Heart right ventricle (tissue), 16 donors: ENCODE measurements at regions not wholly inside any gene's neighbourhood (a gene's known extent, or its start where the extent isn't known, plus 50 kb on each side); places are given as distances from the start of the nearest gene placed in this dataset.

ENCODE experiments used
- ATAC-seq, 8 donors: fragments of 200-7000 bp; cut with Tn5 transposase; one replicate each; pipeline ENCODE4 v1.9.1; 2020; ENCODE audit warnings: mild to moderate bottlenecking in 8 of 8, moderate library complexity in 8 of 8, moderate number of reproducible peaks in 1 of 8
- DNase-seq, 2 donors: peaks; one replicate each; pipeline ENCODE4 v3.0.0-alpha.2; 2020
- H3K27ac ChIP-seq, 10 donors: fragments of 200-600 bp; sonication (generic) in 2 of 10; one replicate each; pipeline versions ENCODE4 v1.5.0 to v1.8.0; 2020 to 2022; ENCODE audit warnings: mild to moderate bottlenecking in 3 of 10
- H3K27me3 ChIP-seq, 7 donors: fragments of 200-600 bp; one replicate each; pipeline ENCODE4 v1.8.0; 2021 to 2022; ENCODE audit warnings: mild to moderate bottlenecking in 2 of 7
- H3K36me3 ChIP-seq, 9 donors: fragments of 200-600 bp; sonication (generic) in 1 of 9; one replicate each; pipeline versions ENCODE4 v1.5.0 to v1.8.0; 2020 to 2022; ENCODE audit warnings: mild to moderate bottlenecking in 2 of 9
- H3K4me1 ChIP-seq, 9 donors: fragments of 200-600 bp; sonication (generic) in 1 of 9; one replicate each; pipeline versions ENCODE4 v1.5.0 to v1.8.0; 2020 to 2022; ENCODE audit warnings: mild to moderate bottlenecking in 4 of 9
- H3K4me3 ChIP-seq, 10 donors: fragments of 200-600 bp; sonication (generic) in 2 of 10; one replicate each; pipeline versions ENCODE4 v1.5.0 to v1.8.0; 2020 to 2022; ENCODE audit warnings: mild to moderate bottlenecking in 7 of 10, moderate library complexity in 2 of 10
- H3K9me3 ChIP-seq, 11 donors: fragments of 200-600 bp in 10 of 11; sonication (generic) in 2 of 11; one replicate each; pipeline versions ENCODE4 v1.5.0 to v1.8.0; 2013 to 2022; ENCODE audit warnings: mild to moderate bottlenecking in 2 of 11, control low read depth in 1 of 11, moderate library complexity in 1 of 11
- WGBS, 2 donors: extraction: QIAGEN DNeasy Blood & Tissue Kit; methylation state at CpG; one replicate each; pipeline ENCODE4 v1.1.7; 2013; ENCODE audit warnings: inconsistent platforms in 1 of 2; 5-methylcytosine and 5-hydroxymethylcytosine counted together
- intact Hi-C, 10 donors: fragments of 100-400 bp; cut with DNase I; formaldehyde crosslinking; loops; one replicate each; pipeline versions ENCODE4 v1.11.1 to v1.14.2; 2022
- TF ChIP-seq, protein P1 (sequence below), 9 donors: fragments of 200-600 bp; sonication (generic) in 2 of 9; IDR thresholded peaks; one replicate each; pipeline versions ENCODE4 v1.5.0 to v1.8.0; 2021 to 2022; ENCODE audit warnings: antibody characterized with exemption in 9 of 9, mild to moderate bottlenecking in 5 of 9, moderate library complexity in 1 of 9
- donor health status: Arrhythmogenic right ventricular cardiomyopathy.
- donor health status: ischemic (EF 13 %, LVEDD 7.1; RV severe dilation, severe dysfunction).
- donor health status: healthy with polysubstance abuse.
- donor health status: DM: no; HTN: yes; CAD: no.
- donor health status: DM: no; HTN: no; CAD: no.
- donor health status: ischemic (EF 25% LVEDD 6.9; RV normal size, moderate dysfunction).
- donor health status: ischemic (EF 25% LVEDD 5.7; RV mildly dilated, moderate dysfunction).
- donor health status: healthy.
- donor health status: DM: yes; HTN: yes; CAD: no.
- donor health status: Ischemic cardiomyopathy.
- donor health status: ischemic (EF 35%, LVEDD 5.7; RV mildly dilated, moderate dysfunction).
- donor health status: nonischemic (EF 11% LVEDD 7.7; RV severe dilation, severe dysfunction).
- donor health status: DM: yes; HTN: yes; CAD: no.
- donor health status: PGD.
- donor health status: ischemic (EF 29% LVEDD 5.4; RV normal size, mild dysfunction).
- donor health status: nonischemic (EF 23%, LVEDD 6.1; RV moderate dilation, normal function).

GRCh38 chr10:129171812-129172211 is 295.2 kb upstream of the MGMT start:
- no peaks in the 10 kb centered on the region for H3K36me3 ChIP-seq
- WGBS, 2 donors: 57 to 72% methylated on average over 3 of the region's 3 CpGs
- DNase-seq (no peak), ATAC-seq (peak in 2 of 8 donors; percentile 29 to 51)
- H3K27ac ChIP-seq: no peak overlapping the region
- H3K9me3 ChIP-seq: no peaks in the 10 kb centered on the region
- H3K4me1 ChIP-seq: peaks cover 0 to 6% (median 0%) of the 10 kb centered on the region in 9 donors
- H3K4me3 ChIP-seq: no peak overlapping the region
- TF ChIP-seq, protein P1, sequence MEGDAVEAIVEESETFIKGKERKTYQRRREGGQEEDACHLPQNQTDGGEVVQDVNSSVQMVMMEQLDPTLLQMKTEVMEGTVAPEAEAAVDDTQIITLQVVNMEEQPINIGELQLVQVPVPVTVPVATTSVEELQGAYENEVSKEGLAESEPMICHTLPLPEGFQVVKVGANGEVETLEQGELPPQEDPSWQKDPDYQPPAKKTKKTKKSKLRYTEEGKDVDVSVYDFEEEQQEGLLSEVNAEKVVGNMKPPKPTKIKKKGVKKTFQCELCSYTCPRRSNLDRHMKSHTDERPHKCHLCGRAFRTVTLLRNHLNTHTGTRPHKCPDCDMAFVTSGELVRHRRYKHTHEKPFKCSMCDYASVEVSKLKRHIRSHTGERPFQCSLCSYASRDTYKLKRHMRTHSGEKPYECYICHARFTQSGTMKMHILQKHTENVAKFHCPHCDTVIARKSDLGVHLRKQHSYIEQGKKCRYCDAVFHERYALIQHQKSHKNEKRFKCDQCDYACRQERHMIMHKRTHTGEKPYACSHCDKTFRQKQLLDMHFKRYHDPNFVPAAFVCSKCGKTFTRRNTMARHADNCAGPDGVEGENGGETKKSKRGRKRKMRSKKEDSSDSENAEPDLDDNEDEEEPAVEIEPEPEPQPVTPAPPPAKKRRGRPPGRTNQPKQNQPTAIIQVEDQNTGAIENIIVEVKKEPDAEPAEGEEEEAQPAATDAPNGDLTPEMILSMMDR (IDR thresholded peaks at IDR 0.05): no peak
- intact Hi-C loops: no loop called here
- H3K27me3 ChIP-seq: peaks cover 0 to 16% (median 0%) of the 10 kb centered on the region in 7 donors

GRCh38 chr10:129174232-129175014 is 292.6 kb upstream of the MGMT start:
- TF ChIP-seq, protein P1 (IDR thresholded peaks at IDR 0.05): no peak
- no peak overlapping the region for H3K4me3 ChIP-seq
- H3K9me3 ChIP-seq: no peaks in the 10 kb centered on the region
- ATAC-seq (peak in 2 of 8 donors; percentile 29 to 39), DNase-seq (no peak)
- peaks cover 0 to 6% (median 0%) of the 10 kb centered on the region in 9 donors for H3K4me1 ChIP-seq
- no peaks in the 10 kb centered on the region for H3K36me3 ChIP-seq
- intact Hi-C loops: no loop called here
- H3K27ac ChIP-seq: no peak overlapping the region
- peaks cover 0 to 16% (median 0%) of the 10 kb centered on the region in 7 donors for H3K27me3 ChIP-seq
- 72 to 76% methylated on average over 10 of the region's 10 CpGs for WGBS, 2 donors

DNA sequence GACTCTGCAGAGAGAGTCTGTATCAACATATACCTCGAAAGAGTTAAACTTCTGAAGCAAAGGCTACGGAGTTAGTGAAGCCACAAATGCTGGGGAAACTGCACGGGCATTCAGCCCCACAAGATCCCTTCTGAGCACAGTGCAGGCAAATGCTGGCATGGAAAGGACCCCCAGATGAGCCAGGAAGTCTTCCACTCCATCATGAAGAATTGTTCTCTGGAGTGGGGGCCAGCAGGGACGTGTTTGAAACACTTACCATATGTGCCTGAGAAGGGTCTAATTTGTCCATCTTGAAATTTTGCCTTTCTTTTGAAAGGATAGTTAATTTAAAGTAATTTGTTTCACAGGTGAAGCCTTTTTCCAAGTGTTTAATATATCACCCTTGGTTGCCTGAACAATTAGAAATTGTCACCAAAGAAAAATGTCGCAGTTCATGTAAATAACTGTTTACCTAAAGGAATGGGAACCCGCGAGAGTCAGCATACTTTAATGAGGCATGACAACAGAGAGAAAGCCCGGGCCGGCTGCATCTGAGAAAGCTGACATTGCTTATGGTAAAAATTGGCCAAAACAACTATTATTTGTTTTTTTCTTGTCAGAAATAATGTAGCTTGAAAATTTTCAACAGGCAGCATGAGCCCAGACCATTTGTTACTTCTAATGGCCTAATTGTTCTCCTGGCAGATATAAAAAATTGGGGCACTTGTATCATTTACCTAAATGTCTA is 287.6 kb upstream of the MGMT start:
- no peaks in the 10 kb centered on the region for H3K36me3 ChIP-seq
- intact Hi-C loops: no loop called here
- ATAC-seq (no peak), DNase-seq (no peak)
- no peak overlapping the region for H3K27ac ChIP-seq
- no peaks in the 10 kb centered on the region for H3K9me3 ChIP-seq
- 81 to 82% methylated on average over 9 of the region's 9 CpGs for WGBS, 2 donors
- peaks cover 0 to 5% (median 0%) of the 10 kb centered on the region in 9 donors for H3K4me1 ChIP-seq
- peaks cover 0 to 16% (median 0%) of the 10 kb centered on the region in 7 donors for H3K27me3 ChIP-seq
- TF ChIP-seq, protein P1 (IDR thresholded peaks at IDR 0.05): no peak
- no peak overlapping the region for H3K4me3 ChIP-seq

GRCh38 chr10:129179972-129180678 is 286.9 kb upstream of the MGMT start:
- TF ChIP-seq, protein P1 (IDR thresholded peaks at IDR 0.05): no peak
- WGBS, 2 donors: 89 to 90% methylated on average over 11 of the region's 11 CpGs
- Histone ChIP-seq H3K4me3 (no peak overlapping the region), H3K27me3 (peaks cover 0 to 12% (median 0%) of the 10 kb centered on the region in 7 donors), H3K27ac (no peak overlapping the region), H3K9me3 (no peaks in the 10 kb centered on the region), H3K36me3 (no peaks in the 10 kb centered on the region), H3K4me1 (no peaks in the 10 kb centered on the region)
- DNase-seq (no peak), ATAC-seq (no peak)
- intact Hi-C loops: no loop called here
